HEK293 (cell line): ENCODE measurements at regions not wholly inside any gene's neighbourhood (a gene's known extent, or its start where the extent isn't known, plus 50 kb on each side); places are given as distances from the start of the nearest gene placed in this dataset.

ENCODE experiments used
- CTCF ChIA-PET: fragments of 350-600 bp; formaldehyde crosslinking; extraction: SDS; loops from one replicate; lab custom pipeline; 2021; ENCODE audit warnings: antibody characterized with exemption; lab: Yijun Ruan, JAX
- POLR2A ChIA-PET: fragments of 300-600 bp; formaldehyde crosslinking; extraction: SDS; loops from one replicate; lab custom pipeline; 2020; ENCODE audit warnings: antibody characterized with exemption, inconsistent platforms; lab: Yijun Ruan, JAX
- H3K27ac ChIP-seq: fragments of 200-500 bp; sonication (Bioruptor generic); 2 replicates; pipeline ENCODE4 v1.5.1; 2014; ENCODE audit warnings: low read depth, low read length, control low read depth, inconsistent platforms; ENCODE audit errors: extremely low read depth
- H3K36me3 ChIP-seq, 2 experiments: fragments of 200-500 bp in 1 of 2; sonication (Bioruptor generic) in 1 of 2; 1 replicate in 1 of 2; 2 replicates in 1 of 2; pipeline ENCODE4 v1.5.1; 2014 to 2017; ENCODE audit warnings: inconsistent platforms in 2 of 2, low read length in 2 of 2; ENCODE audit not compliant: control insufficient read depth in 2 of 2, insufficient read depth in 1 of 2
- H3K4me1 ChIP-seq: fragments of 200-500 bp; sonication (Bioruptor generic); 2 replicates; pipeline ENCODE4 v1.5.1; 2014; ENCODE audit warnings: mild to moderate bottlenecking, low read length, inconsistent platforms; ENCODE audit not compliant: control insufficient read depth, insufficient read depth
- H3K4me3 ChIP-seq: 2 replicates; pipeline ENCODE4 v1.5.1; 2011; ENCODE audit warnings: low read depth, mild to moderate bottlenecking, control low read depth, low read length, moderate library complexity
- H3K9me3 ChIP-seq: fragments of 200-500 bp; sonication (Bioruptor generic); 2 replicates; pipeline ENCODE4 v1.5.1; 2014; ENCODE audit warnings: low read depth, low read length, inconsistent platforms; ENCODE audit not compliant: control insufficient read depth, insufficient read depth
- BCL11B ChIP-seq: fragments of 450-650 bp; formaldehyde crosslinking; IDR thresholded peaks from 2 replicates; pipeline ENCODE4 v1.5.1; 2016; ENCODE audit warnings: low read depth, missing biosample characterization, missing genetic modification characterization
- GLI4 ChIP-seq: fragments of 450-650 bp; formaldehyde crosslinking; IDR thresholded peaks from 2 replicates; pipeline ENCODE4 v1.5.1; 2016; ENCODE audit warnings: missing biosample characterization, missing genetic modification characterization
- HIC1 ChIP-seq: fragments of 450-650 bp; formaldehyde crosslinking; IDR thresholded peaks from 2 replicates; pipeline ENCODE4 v1.5.1; 2016; ENCODE audit warnings: missing biosample characterization, missing genetic modification characterization
- PATZ1 ChIP-seq: fragments of 450-650 bp; formaldehyde crosslinking; IDR thresholded peaks from 2 replicates; pipeline ENCODE4 v1.5.1; 2016; ENCODE audit warnings: missing biosample characterization, missing genetic modification characterization
- SCRT1 ChIP-seq: fragments of 450-650 bp; formaldehyde crosslinking; IDR thresholded peaks from 2 replicates; pipeline ENCODE4 v1.5.1; 2016; ENCODE audit warnings: missing biosample characterization, missing genetic modification characterization, borderline replicate concordance
- TSHZ1 ChIP-seq: fragments of 450-650 bp; formaldehyde crosslinking; IDR thresholded peaks from 2 replicates; pipeline ENCODE4 v1.5.1; 2016; ENCODE audit warnings: missing biosample characterization, missing genetic modification characterization, borderline replicate concordance
- ZBTB6 ChIP-seq: fragments of 450-650 bp; formaldehyde crosslinking; IDR thresholded peaks from 2 replicates; pipeline ENCODE4 v1.5.1; 2017; ENCODE audit warnings: missing biosample characterization, missing genetic modification characterization
- ZNF112 ChIP-seq: fragments of 450-650 bp; formaldehyde crosslinking; IDR thresholded peaks from 2 replicates; pipeline ENCODE4 v1.5.0; 2017; ENCODE audit warnings: missing biosample characterization, missing genetic modification characterization
- ZNF121 ChIP-seq: fragments of 450-650 bp; formaldehyde crosslinking; IDR thresholded peaks from 2 replicates; pipeline ENCODE4 v1.5.1; 2016; ENCODE audit warnings: missing biosample characterization, missing genetic modification characterization
- ZNF416 ChIP-seq: fragments of 450-650 bp; formaldehyde crosslinking; IDR thresholded peaks from 2 replicates; pipeline ENCODE4 v1.5.1; 2016; ENCODE audit warnings: missing biosample characterization, missing genetic modification characterization
- ZNF449 ChIP-seq: fragments of 450-650 bp; formaldehyde crosslinking; IDR thresholded peaks from 2 replicates; pipeline ENCODE4 v1.5.1; 2017; ENCODE audit warnings: missing biosample characterization, mild to moderate bottlenecking, missing genetic modification characterization, moderate library complexity
- ZNF560 ChIP-seq: fragments of 450-650 bp; formaldehyde crosslinking; IDR thresholded peaks from 2 replicates; pipeline ENCODE4 v1.5.1; 2017; ENCODE audit warnings: missing biosample characterization, missing genetic modification characterization, borderline replicate concordance
- ZNF600 ChIP-seq: fragments of 450-650 bp; formaldehyde crosslinking; IDR thresholded peaks from 2 replicates; pipeline ENCODE4 v1.5.1; 2016; ENCODE audit warnings: missing biosample characterization, missing genetic modification characterization
- ZNF677 ChIP-seq: fragments of 450-650 bp; IDR thresholded peaks from 2 replicates; pipeline ENCODE4 v1.5.0; 2018; ENCODE audit warnings: missing biosample characterization, mild to moderate bottlenecking, missing genetic modification characterization, moderate library complexity
- ZNF701 ChIP-seq: fragments of 450-650 bp; formaldehyde crosslinking; IDR thresholded peaks from 2 replicates; pipeline ENCODE4 v1.5.1; 2016; ENCODE audit warnings: missing biosample characterization, missing genetic modification characterization
- ZNF704 ChIP-seq: fragments of 450-650 bp; formaldehyde crosslinking; IDR thresholded peaks from 2 replicates; pipeline ENCODE4 v1.5.1; 2016; ENCODE audit warnings: missing biosample characterization, missing genetic modification characterization
- ZNF776 ChIP-seq: fragments of 450-650 bp; formaldehyde crosslinking; IDR thresholded peaks from 2 replicates; pipeline ENCODE4 v1.5.0; 2017; ENCODE audit warnings: missing biosample characterization, missing genetic modification characterization, borderline replicate concordance
- ZNF830 ChIP-seq: fragments of 450-650 bp; IDR thresholded peaks from 2 replicates; pipeline ENCODE4 v1.5.0; 2018; ENCODE audit warnings: missing biosample characterization, missing genetic modification characterization, low read depth, mild to moderate bottlenecking, moderate library complexity
- ZSCAN4 ChIP-seq: fragments of 450-650 bp; formaldehyde crosslinking; IDR thresholded peaks from 2 replicates; pipeline ENCODE4 v1.5.1; 2017; ENCODE audit warnings: missing biosample characterization, missing genetic modification characterization

- H3K9me3 ChIP-seq: no peaks in the 10 kb centered on the region
- POLR2A ChIA-PET: no interaction called here
- CTCF ChIA-PET: no interaction called here
- H3K4me1 ChIP-seq: no peaks in the 10 kb centered on the region
- no peaks in the 10 kb centered on the region for H3K36me3 ChIP-seq
- no peak for TF ChIP-seq ZNF677
- no peak for TF ChIP-seq PATZ1 (tag by site-specific recombination)
- no peak for TF ChIP-seq ZSCAN4 (tag by site-specific recombination)
- no peak for TF ChIP-seq ZNF449 (tag by site-specific recombination)
- TF ChIP-seq ZNF560: no peak
- TF ChIP-seq ZNF121 (tag by site-specific recombination): no peak
- TF ChIP-seq SCRT1 (tag by site-specific recombination): no peak
- no peak for TF ChIP-seq ZNF600
- no peak for TF ChIP-seq BCL11B (tag by site-specific recombination)
- no peak for TF ChIP-seq ZNF704 (tag by site-specific recombination)
- no peak for TF ChIP-seq ZNF830 (tag by site-specific recombination)
- no peak for TF ChIP-seq ZNF701 (tag by site-specific recombination)
- no peak for TF ChIP-seq HIC1 (tag by site-specific recombination)
- no peak for TF ChIP-seq ZNF112
- no peak for TF ChIP-seq TSHZ1
- TF ChIP-seq GLI4: no peak
- no peak for TF ChIP-seq ZNF776
- no peak for TF ChIP-seq ZNF416 (tag by site-specific recombination)
- no peak for TF ChIP-seq ZBTB6
- H3K4me3 ChIP-seq: no peak overlapping the region
- no peak overlapping the region for H3K27ac ChIP-seq
Measured at GRCh38 chr21:22456241-22456640, 1458.0 kb downstream of the NCAM2 start.
